ENCODE measurements at regions not wholly inside any gene's neighbourhood (a gene's known extent, or its start where the extent isn't known, plus 50 kb on each side); places are given as distances from the start of the nearest gene placed in this dataset.

- TF ChIP-seq ELF4 (CRISPR knock-in tag; IDR thresholded peaks at IDR 0.05; ENCODE audit: low read depth) (no peak), NFE2L1 (CRISPR knock-in tag; IDR thresholded peaks at IDR 0.05) (no peak), TCF7 (CRISPR knock-in tag; IDR thresholded peaks at IDR 0.05; ENCODE audit: low read depth) (no peak)
These were observed 660.0 kb upstream of the TMEFF2 start (continued) for GRCh38 chr2:192854706-192855105.

- CTCF ChIA-PET: no interaction called here
- Mint-ChIP-seq H3K4me3 (no peak overlapping the region), H3K9me3 (no peaks in the 10 kb centered on the region), H3K4me1 (no peaks in the 10 kb centered on the region), H3K27ac (no peak overlapping the region), H3K36me3 (no peaks in the 10 kb centered on the region), H3K27me3 (ENCODE audit: low read depth) (no peaks in the 10 kb centered on the region)
- ATAC-seq (no peak), DNase-seq (ENCODE audit: low spot score) (no peak)
- no peak for TF ChIP-seq EMX1 (CRISPR knock-in tag; IDR thresholded peaks at IDR 0.05)
- TF ChIP-seq TP53 (CRISPR knock-in tag; IDR thresholded peaks at IDR 0.05): no peak
- TF ChIP-seq ARID4B (CRISPR knock-in tag; IDR thresholded peaks at IDR 0.05; ENCODE audit: borderline replicate concordance): no peak
- no peak for TF ChIP-seq FOXP1 (CRISPR knock-in tag; IDR thresholded peaks at IDR 0.05; ENCODE audit: borderline replicate concordance)
- no peak for TF ChIP-seq ZNF425 (CRISPR knock-in tag; conservative IDR thresholded peaks at IDR 0.05)
- no peak for TF ChIP-seq ATF2 (CRISPR knock-in tag; IDR thresholded peaks at IDR 0.05; ENCODE audit: borderline replicate concordance, low read depth)
- no peak for TF ChIP-seq E2F4 (CRISPR knock-in tag; IDR thresholded peaks at IDR 0.05; ENCODE audit: borderline replicate concordance, low read depth)
- no peak for TF ChIP-seq ESRRA (CRISPR knock-in tag; IDR thresholded peaks at IDR 0.05; ENCODE audit: borderline replicate concordance)
- no peak for TF ChIP-seq KAT7 (CRISPR knock-in tag; IDR thresholded peaks at IDR 0.05; ENCODE audit: borderline replicate concordance)
- TF ChIP-seq CTCF (IDR thresholded peaks at IDR 0.05): no peak
- no peak for TF ChIP-seq NR1H2 (CRISPR knock-in tag; IDR thresholded peaks at IDR 0.05)
- TF ChIP-seq MLX (CRISPR knock-in tag; IDR thresholded peaks at IDR 0.05): no peak
- TF ChIP-seq MYBL2 (CRISPR knock-in tag; IDR thresholded peaks at IDR 0.05): no peak
- no peak for TF ChIP-seq USF2 (CRISPR knock-in tag; IDR thresholded peaks at IDR 0.05)
- POLR2A ChIA-PET: no interaction called here
These were observed 659.3 kb upstream of the TMEFF2 start for GRCh38 chr2:192854031-192854430.

All from WTC11 (cell line).